Karpas-422 (cell line): ENCODE measurements at regions not wholly inside any gene's neighbourhood (a gene's known extent, or its start where the extent isn't known, plus 50 kb on each side); places are given as distances from the start of the nearest gene placed in this dataset.

Source experiments
- DNase-seq: peaks from one replicate; pipeline ENCODE4 v3.0.0-alpha.2; 2015
- H2AFZ ChIP-seq: fragments of 200-600 bp; sonication (generic); 2 replicates; pipeline ENCODE4 v1.6.1; 2014; ENCODE audit warnings: antibody characterized with exemption, low read length, mixed read lengths
- H3K27ac ChIP-seq: fragments of 200-600 bp; sonication (generic); 2 replicates; pipeline ENCODE4 v1.5.1; 2014; ENCODE audit warnings: mild to moderate bottlenecking, low read length, moderate library complexity
- H3K27me3 ChIP-seq: fragments of 200-600 bp; sonication (generic); 2 replicates; pipeline ENCODE4 v1.6.1; 2014; ENCODE audit warnings: low read length, mixed read lengths
- H3K36me3 ChIP-seq: fragments of 200-600 bp; sonication (generic); 2 replicates; pipeline ENCODE4 v1.6.1; 2014; ENCODE audit warnings: low read length, mixed read lengths; ENCODE audit not compliant: insufficient read depth
- H3K4me1 ChIP-seq: fragments of 200-600 bp; sonication (generic); 2 replicates; pipeline ENCODE4 v1.6.1; 2014; ENCODE audit warnings: mild to moderate bottlenecking, low read length, mixed read lengths
- H3K4me2 ChIP-seq: fragments of 200-600 bp; sonication (generic); 2 replicates; pipeline ENCODE4 v1.6.1; 2014; ENCODE audit warnings: low read length, low read depth, mild to moderate bottlenecking; ENCODE audit not compliant: poor library complexity, severe bottlenecking
- H3K4me3 ChIP-seq: fragments of 200-600 bp; sonication (generic); 2 replicates; pipeline ENCODE4 v1.5.1; 2014; ENCODE audit warnings: mild to moderate bottlenecking, antibody characterized with exemption, low read length, mixed read lengths
- H3K79me2 ChIP-seq: fragments of 200-600 bp; sonication (generic); 2 replicates; pipeline ENCODE4 v1.6.1; 2014; ENCODE audit warnings: mild to moderate bottlenecking, low read length, mixed read lengths
- H3K9ac ChIP-seq: fragments of 200-600 bp; sonication (generic); 2 replicates; pipeline ENCODE4 v1.6.0; 2014; ENCODE audit warnings: low read length
- H3K9me2 ChIP-seq: fragments of 200-600 bp; sonication (generic), shearing (Covaris generic); replicated peaks from 2 replicates; pipeline ENCODE4 v1.6.0; 2014; ENCODE audit warnings: mild to moderate bottlenecking, low read length, moderate library complexity; ENCODE audit not compliant: insufficient read depth
- H3K9me3 ChIP-seq: fragments of 300-700, 200-600 bp; sonication (generic); 2 replicates; pipeline ENCODE4 v1.6.1; 2014; ENCODE audit warnings: low read length, mixed read lengths
- H4K20me1 ChIP-seq: fragments of 200-600 bp; sonication (generic); 2 replicates; pipeline ENCODE4 v1.6.1; 2014; ENCODE audit warnings: mild to moderate bottlenecking, antibody characterized with exemption, low read length, low read depth; ENCODE audit not compliant: insufficient read depth

- Histone ChIP-seq H3K9ac (no peak overlapping the region), H3K9me3 (no peaks in the 10 kb centered on the region), H3K36me3 (no peaks in the 10 kb centered on the region), H3K79me2 (no peaks in the 10 kb centered on the region), H2AFZ (no peak overlapping the region), H3K9me2 (no peaks in the 10 kb centered on the region), H3K27me3 (peaks cover 3% of the 10 kb centered on the region; the same call in 1 of the 2 replicates), H4K20me1 (no peaks in the 10 kb centered on the region), H3K27ac (no peak overlapping the region), H3K4me1 (no peaks in the 10 kb centered on the region), H3K4me2 (no peak overlapping the region), H3K4me3 (no peak overlapping the region)
- no peak for DNase-seq
Measured at GRCh38 chr9:97747201-97747965, 50.2 kb upstream of the XPA start.

- Histone ChIP-seq H3K9ac (no peak overlapping the region), H2AFZ (no peak overlapping the region), H3K4me2 (no peak overlapping the region), H3K4me1 (no peaks in the 10 kb centered on the region), H3K4me3 (no peak overlapping the region), H3K27me3 (peaks cover 3% of the 10 kb centered on the region; the same call in 1 of the 2 replicates), H3K9me2 (no peaks in the 10 kb centered on the region), H3K27ac (no peak overlapping the region), H3K79me2 (no peaks in the 10 kb centered on the region), H4K20me1 (no peaks in the 10 kb centered on the region), H3K36me3 (no peaks in the 10 kb centered on the region), H3K9me3 (no peaks in the 10 kb centered on the region)
- no peak for DNase-seq
Measured at GRCh38 chr9:97748525-97748924, 51.4 kb upstream of the XPA start.

GRCh38 chr9:97749928-97750327 is 52.8 kb upstream of the XPA start:
- Histone ChIP-seq H3K9me2 (no peaks in the 10 kb centered on the region), H2AFZ (no peak overlapping the region), H3K4me3 (no peak overlapping the region), H3K79me2 (no peaks in the 10 kb centered on the region), H3K27me3 (peaks cover 3% of the 10 kb centered on the region; the same call in 1 of the 2 replicates), H3K4me2 (no peak overlapping the region), H4K20me1 (no peaks in the 10 kb centered on the region), H3K9ac (no peak overlapping the region), H3K4me1 (no peaks in the 10 kb centered on the region), H3K27ac (no peak overlapping the region), H3K36me3 (no peaks in the 10 kb centered on the region), H3K9me3 (no peaks in the 10 kb centered on the region)
- DNase-seq, result no peak

- H3K4me3 ChIP-seq, result no peak overlapping the region
- H3K9me3 ChIP-seq, result no peaks in the 10 kb centered on the region
- H3K27me3 ChIP-seq, result peaks cover 3% of the 10 kb centered on the region; the same call in 1 of the 2 replicates
- no peak overlapping the region for H2AFZ ChIP-seq
- H3K9ac ChIP-seq, result no peak overlapping the region
- no peaks in the 10 kb centered on the region for H3K36me3 ChIP-seq
- DNase-seq, result no peak
- no peak overlapping the region for H3K27ac ChIP-seq
- no peaks in the 10 kb centered on the region for H3K9me2 ChIP-seq
- no peaks in the 10 kb centered on the region for H3K79me2 ChIP-seq
- H3K4me2 ChIP-seq, result no peak overlapping the region
- H4K20me1 ChIP-seq, result no peaks in the 10 kb centered on the region
- H3K4me1 ChIP-seq, result no peaks in the 10 kb centered on the region
Measured at GRCh38 chr9:97751531-97751930, 54.4 kb upstream of the XPA start.

- H3K4me1 ChIP-seq, result no peaks in the 10 kb centered on the region
- H3K9ac ChIP-seq, result no peak overlapping the region
- DNase-seq, result no peak
- no peaks in the 10 kb centered on the region for H4K20me1 ChIP-seq
- no peak overlapping the region for H2AFZ ChIP-seq
- no peaks in the 10 kb centered on the region for H3K9me2 ChIP-seq
- no peak overlapping the region for H3K4me2 ChIP-seq
- no peaks in the 10 kb centered on the region for H3K36me3 ChIP-seq
- no peaks in the 10 kb centered on the region for H3K79me2 ChIP-seq
- no peak overlapping the region for H3K27ac ChIP-seq
- peaks cover 2% of the 10 kb centered on the region; the same call in 1 of the 2 replicates for H3K27me3 ChIP-seq
- H3K9me3 ChIP-seq, result no peaks in the 10 kb centered on the region
- no peak overlapping the region for H3K4me3 ChIP-seq
Measured at GRCh38 chr9:97752274-97752673, 55.1 kb upstream of the XPA start.

GRCh38 chr9:97753364-97753763 is 56.2 kb upstream of the XPA start:
- Histone ChIP-seq H3K27me3 (no peaks in the 10 kb centered on the region), H3K9me2 (no peaks in the 10 kb centered on the region), H3K9ac (no peak overlapping the region), H3K4me3 (no peak overlapping the region), H3K9me3 (no peaks in the 10 kb centered on the region), H3K4me2 (no peak overlapping the region), H3K27ac (no peak overlapping the region), H2AFZ (no peak overlapping the region), H3K4me1 (no peaks in the 10 kb centered on the region), H3K36me3 (no peaks in the 10 kb centered on the region), H3K79me2 (no peaks in the 10 kb centered on the region), H4K20me1 (no peaks in the 10 kb centered on the region)
- no peak for DNase-seq

GRCh38 chr9:97753975-97754374 is 56.8 kb upstream of the XPA start:
- Histone ChIP-seq H3K4me3 (no peak overlapping the region), H3K4me1 (no peaks in the 10 kb centered on the region), H3K27me3 (no peaks in the 10 kb centered on the region), H2AFZ (no peak overlapping the region), H4K20me1 (no peaks in the 10 kb centered on the region), H3K79me2 (no peaks in the 10 kb centered on the region), H3K9me2 (no peaks in the 10 kb centered on the region), H3K9me3 (no peaks in the 10 kb centered on the region), H3K27ac (no peak overlapping the region), H3K9ac (no peak overlapping the region), H3K36me3 (no peaks in the 10 kb centered on the region), H3K4me2 (no peak overlapping the region)
- no peak for DNase-seq

GRCh38 chr9:97755618-97756267 is 58.6 kb upstream of the XPA start:
- Histone ChIP-seq H3K27me3 (no peaks in the 10 kb centered on the region), H3K36me3 (no peaks in the 10 kb centered on the region), H3K27ac (no peak overlapping the region), H3K9me3 (no peaks in the 10 kb centered on the region), H3K79me2 (no peaks in the 10 kb centered on the region), H3K9ac (no peak overlapping the region), H4K20me1 (no peaks in the 10 kb centered on the region), H2AFZ (no peak overlapping the region), H3K4me3 (no peak overlapping the region), H3K4me2 (no peak overlapping the region), H3K4me1 (no peaks in the 10 kb centered on the region), H3K9me2 (no peaks in the 10 kb centered on the region)
- no peak for DNase-seq
